ENCODE measurements at regions not wholly inside any gene's neighbourhood (a gene's known extent, or its start where the extent isn't known, plus 50 kb on each side); places are given as distances from the start of the nearest gene placed in this dataset.

GRCh38 chr16:88292007-88292970 lies 90.5 kb upstream of the ZNF469 start:
- H3K4me3 ChIP-seq: no peak overlapping the region
- peaks cover 0 to 15% (median 6%) of the 10 kb centered on the region in 12 donors for H3K9me3 ChIP-seq
- no peak overlapping the region for H3K27ac ChIP-seq
- 87 to 93% (median 90%) methylated on average over 19 of the region's 19 CpGs for WGBS, 4 donors
- TF ChIP-seq CTCF (IDR thresholded peaks at IDR 0.05) (no peak), POLR2A (IDR thresholded peaks at IDR 0.05) (no peak)
- no peaks in the 10 kb centered on the region for H3K36me3 ChIP-seq
- intact Hi-C loops (cut with DNase I): no loop called here
- H3K27me3 ChIP-seq: peaks cover 0 to 22% (median 0%) of the 10 kb centered on the region in 9 donors
- H3K4me1 ChIP-seq: peaks cover 0 to 6% (median 0%) of the 10 kb centered on the region in 12 donors
- DNase-seq: no peak
- ATAC-seq: no peak

GRCh38 chr16:88293097-88293496 lies 89.7 kb upstream of the ZNF469 start:
- no peak for DNase-seq
- Histone ChIP-seq H3K27me3 (peaks cover 0 to 30% (median 0%) of the 10 kb centered on the region in 9 donors), H3K4me1 (peaks cover 0 to 8% (median 0%) of the 10 kb centered on the region in 12 donors), H3K36me3 (no peaks in the 10 kb centered on the region), H3K4me3 (no peak overlapping the region), H3K27ac (no peak overlapping the region), H3K9me3 (peaks cover 0 to 8% (median 0%) of the 10 kb centered on the region in 12 donors)
- WGBS, 4 donors: 93 to 96% (median 95%) methylated on average over 4 of the region's 4 CpGs
- TF ChIP-seq CTCF (IDR thresholded peaks at IDR 0.05) (no peak), POLR2A (IDR thresholded peaks at IDR 0.05) (no peak)
- intact Hi-C loops (cut with DNase I): no loop called here
- no peak for ATAC-seq

- no peak overlapping the region for H3K27ac ChIP-seq
- H3K4me3 ChIP-seq: no peak overlapping the region
- DNase-seq: no peak
- WGBS, 4 donors: 40 to 50% (median 47%) methylated on average over 19 to 20 of the region's 20 CpGs
- TF ChIP-seq CTCF (IDR thresholded peaks at IDR 0.05): no peak
- no peak for TF ChIP-seq POLR2A (IDR thresholded peaks at IDR 0.05)
- peaks cover 0 to 34% (median 0%) of the 10 kb centered on the region in 9 donors for H3K27me3 ChIP-seq
- peak in 1 of 4 donors; percentile 16 for ATAC-seq
- no peaks in the 10 kb centered on the region for H3K9me3 ChIP-seq
- intact Hi-C loops (cut with DNase I): no loop called here
- H3K4me1 ChIP-seq: peaks cover 0 to 9% (median 2%) of the 10 kb centered on the region in 12 donors
- no peaks in the 10 kb centered on the region for H3K36me3 ChIP-seq
These were observed 86.9 kb upstream of the ZNF469 start for GRCh38 chr16:88295671-88296436.
